Fibroblast of skin of scalp (primary cell): ENCODE measurements at regions not wholly inside any gene's neighbourhood (a gene's known extent, or its start where the extent isn't known, plus 50 kb on each side); places are given as distances from the start of the nearest gene placed in this dataset.
A peak's percentile ranks its signal among the peaks of the same experiment; 100 is the strongest.
"Not testable (repeated sequence)": the region's sequence is repeated elsewhere in the genome, so short reads cannot be mapped to it uniquely, and the experiment has no call there.

ENCODE experiments used
- DNase-seq: peaks from one replicate; pipeline ENCODE4 v3.0.0-alpha.2; 2013

DNA sequence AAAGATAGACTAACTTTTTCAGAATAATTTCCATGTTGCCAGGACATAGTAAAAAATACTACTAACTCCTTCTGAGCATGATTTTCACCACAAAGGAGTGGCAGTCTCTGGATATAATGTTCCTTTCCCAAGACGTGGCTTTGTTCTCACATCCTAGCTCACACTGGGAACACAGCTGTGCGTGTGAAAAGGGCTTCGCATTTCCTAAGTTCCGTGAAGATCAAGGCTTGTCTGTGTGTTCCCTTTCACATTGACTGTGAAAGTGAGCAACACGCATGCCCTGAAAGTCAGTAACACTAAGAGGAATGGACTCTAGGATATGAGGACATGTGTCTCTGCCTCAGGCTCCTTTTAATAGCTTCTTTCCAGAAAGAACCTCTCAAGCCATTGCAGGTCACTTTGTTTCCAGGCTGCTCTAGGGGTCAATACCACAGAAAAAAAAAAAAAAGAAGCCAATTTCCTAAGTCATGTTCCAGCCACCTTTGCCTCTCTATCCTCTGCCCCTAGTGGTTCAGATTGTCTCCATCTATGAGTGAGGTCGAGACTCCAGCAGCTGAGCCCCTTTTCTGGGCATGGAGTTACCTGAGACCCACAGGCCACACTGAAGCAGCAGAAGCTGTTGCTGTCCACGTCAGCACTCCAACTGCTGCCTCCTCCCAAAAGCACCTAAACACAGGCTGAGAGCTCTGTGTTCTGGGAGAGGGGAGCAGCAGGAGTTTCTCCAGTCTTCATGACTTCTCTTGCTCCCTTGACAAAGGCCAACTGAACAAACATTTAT, 355.9 kb downstream of the RSL24D1 start:
- no peak for DNase-seq

- no peak for DNase-seq
These were observed 357.4 kb downstream of the RSL24D1 start for GRCh38 chr15:54839379-54839778.

DNA sequence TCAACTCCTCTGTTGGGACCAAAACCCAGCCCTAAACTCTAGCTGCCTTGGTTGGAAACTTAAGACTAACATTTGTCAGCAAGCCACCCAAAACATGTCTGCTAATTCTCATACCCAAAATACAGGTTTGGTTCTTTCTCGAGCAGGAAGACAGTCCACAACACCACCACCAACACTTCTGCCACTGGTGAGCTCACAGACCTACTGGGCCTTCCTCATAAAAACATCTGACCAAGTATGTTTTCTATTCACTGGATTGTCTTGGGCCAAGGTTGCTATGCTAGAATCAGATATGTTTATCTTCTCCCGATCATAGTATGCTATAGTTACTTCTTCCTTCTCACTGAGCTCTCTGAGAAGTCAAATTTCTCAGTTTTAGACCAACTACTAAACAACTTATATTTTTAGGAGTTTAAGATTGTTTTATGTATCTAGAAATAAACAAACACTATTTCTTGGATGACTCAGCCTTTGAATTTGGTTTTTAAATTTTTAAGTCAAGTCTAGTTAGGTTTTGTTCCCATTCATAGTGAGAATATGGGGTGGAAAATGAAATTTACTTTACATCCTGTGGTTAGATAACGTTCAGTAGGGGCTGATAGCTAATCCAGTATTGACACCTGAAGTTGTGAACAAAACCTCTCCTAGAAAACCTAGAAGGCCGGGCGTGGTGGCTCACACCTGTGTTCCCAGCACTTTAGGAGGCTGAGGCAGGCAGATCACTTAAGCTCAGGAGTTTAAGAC, 360.5 kb downstream of the RSL24D1 start:
- DNase-seq: no peak

- DNase-seq: no peak
These were observed 366.9 kb downstream of the RSL24D1 start for GRCh38 chr15:54829821-54830220.

DNA sequence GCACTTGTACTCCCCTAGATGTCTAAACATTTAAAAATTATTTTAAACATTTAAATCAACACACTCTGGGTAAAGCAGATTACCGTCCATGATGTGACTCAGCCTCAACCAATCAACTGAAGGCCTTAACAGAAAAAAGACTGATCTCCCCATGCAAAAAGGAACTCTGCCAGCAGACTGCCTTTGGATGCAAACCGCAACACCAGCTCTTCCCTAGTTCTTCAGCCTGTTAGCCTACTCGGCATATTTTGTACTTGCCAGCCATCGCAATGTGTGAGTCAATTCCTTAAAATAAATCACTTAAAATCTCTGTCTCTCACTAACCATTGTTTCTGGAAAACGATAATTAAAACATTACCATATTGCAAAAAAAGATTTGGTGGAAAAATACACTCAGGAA, 375.9 kb downstream of the RSL24D1 start:
- DNase-seq: no peak

- DNase-seq: no peak
These were observed 376.6 kb downstream of the RSL24D1 start for GRCh38 chr15:54820098-54820497.

GRCh38 chr15:54816401-54816800, 380.3 kb downstream of the RSL24D1 start:
- no peak for DNase-seq

DNA sequence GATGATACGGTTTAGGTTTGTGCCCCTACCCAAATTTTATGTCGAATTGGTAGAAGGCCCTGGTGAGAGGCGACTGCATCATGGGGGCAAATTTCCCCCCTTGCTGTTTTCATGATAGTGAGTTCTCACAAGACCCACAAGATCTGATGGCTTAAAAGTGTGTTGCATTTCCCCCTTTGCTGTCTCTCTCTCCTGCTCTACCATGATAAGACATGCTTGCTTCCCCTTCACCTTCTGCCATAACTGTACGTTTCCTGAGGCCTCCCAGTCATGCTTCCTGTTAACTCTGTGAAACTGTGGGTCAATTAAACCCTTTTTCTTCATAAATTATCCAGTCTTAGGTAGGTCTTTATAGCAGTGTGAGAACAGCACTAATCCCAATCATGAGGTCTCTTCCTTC, 381.2 kb downstream of the RSL24D1 start:
- DNase-seq: no peak

DNA sequence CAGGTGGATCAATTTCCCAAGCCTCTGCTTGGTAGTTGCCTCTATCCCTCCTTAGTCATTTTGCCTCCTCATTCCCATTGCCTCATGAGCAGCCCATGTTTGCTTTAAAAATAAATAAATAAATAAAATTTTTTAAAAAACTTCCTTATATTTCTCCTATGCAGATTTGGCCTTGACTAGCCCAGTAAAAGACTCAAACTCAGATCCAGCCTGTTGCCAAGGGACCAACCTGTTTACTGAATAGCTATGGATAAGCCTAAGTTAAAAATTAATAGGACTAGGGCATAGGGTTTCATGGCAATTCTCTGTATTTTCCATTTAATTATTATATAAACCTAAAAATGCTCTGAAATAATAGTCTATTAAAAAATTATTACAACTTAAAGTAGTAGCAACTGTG, 384.4 kb downstream of the RSL24D1 start:
- no peak for DNase-seq

- no peak for DNase-seq
These were observed 386.2 kb downstream of the RSL24D1 start for GRCh38 chr15:54810496-54810895.

DNA sequence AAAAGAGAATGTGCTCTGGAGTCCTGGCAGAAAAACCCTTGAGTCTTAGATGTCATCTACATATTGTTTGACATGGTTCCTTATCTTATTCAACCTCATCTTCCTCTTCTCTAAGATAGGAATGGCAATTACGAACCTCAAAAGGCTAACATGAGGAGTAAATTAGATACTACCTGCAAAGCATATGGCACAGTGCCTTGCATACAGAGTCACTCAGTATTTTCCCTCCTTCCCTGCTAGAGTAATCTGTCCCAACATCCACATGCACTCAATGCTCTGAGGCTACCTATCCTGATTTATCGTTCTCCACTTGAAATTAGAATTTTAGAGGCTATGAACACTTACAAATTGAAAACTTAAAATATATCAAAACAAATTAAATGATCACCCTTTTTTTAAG, 386.7 kb downstream of the RSL24D1 start:
- DNase-seq: no peak

- DNase-seq: no peak
These were observed 388.4 kb downstream of the RSL24D1 start for GRCh38 chr15:54808321-54808720.

DNA sequence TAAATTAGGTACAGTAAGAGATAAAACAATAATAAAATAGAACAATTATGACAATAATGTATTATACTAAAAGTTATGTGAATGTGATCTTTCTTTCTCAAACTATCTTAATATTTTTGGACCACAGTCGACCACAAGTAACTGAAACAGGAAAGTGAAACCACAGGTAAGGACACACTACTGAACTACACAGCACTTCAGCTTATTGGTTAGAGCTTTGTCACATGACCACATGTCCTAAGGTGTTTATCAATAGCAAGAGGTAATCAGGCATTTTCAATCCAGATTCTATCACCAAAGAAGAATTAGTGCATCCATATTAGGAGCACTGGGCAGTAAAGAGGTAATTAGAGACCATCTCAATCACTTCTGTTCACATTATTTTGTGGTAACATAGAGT, 392.8 kb downstream of the RSL24D1 start:
- no peak for DNase-seq

DNA sequence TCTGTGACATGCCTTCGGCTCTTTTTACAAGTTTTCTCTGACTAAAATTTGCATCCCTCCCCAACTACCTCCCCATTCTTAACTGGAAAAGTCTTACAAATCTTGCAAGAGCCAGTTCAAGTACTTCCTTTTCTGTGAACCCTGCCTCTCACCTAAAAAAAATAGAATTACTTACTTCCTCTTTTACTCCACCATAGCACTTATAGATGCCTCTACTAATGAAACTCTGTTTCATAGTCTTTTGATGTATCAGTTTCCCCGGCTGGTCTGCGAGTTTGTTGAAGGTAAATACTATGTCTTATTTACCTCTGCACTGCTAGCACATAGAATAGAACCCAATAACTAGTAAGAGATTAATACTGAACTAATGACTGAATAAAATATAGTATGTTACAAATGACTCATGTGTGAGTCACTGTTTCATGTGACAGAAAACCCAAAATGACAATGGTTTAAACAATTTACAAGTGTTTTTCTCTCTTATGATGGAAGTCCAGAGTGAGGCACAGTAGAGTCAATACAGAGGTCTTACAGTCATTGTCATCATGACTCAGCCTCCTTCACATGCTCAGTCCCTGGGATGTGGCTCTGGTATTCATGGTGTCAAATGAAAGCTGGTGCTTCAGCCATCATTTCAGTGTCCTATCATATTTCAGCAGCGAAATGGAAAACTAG, 393.5 kb downstream of the RSL24D1 start:
- DNase-seq: peak; percentile 47

- no peak for DNase-seq
These were observed 404.2 kb downstream of the RSL24D1 start for GRCh38 chr15:54792526-54792925.

- no peak for DNase-seq
These were observed 406.0 kb downstream of the RSL24D1 start for GRCh38 chr15:54790693-54791092.

GRCh38 chr15:54789376-54789775, 407.4 kb downstream of the RSL24D1 start:
- no peak for DNase-seq

- DNase-seq: not testable (repeated sequence)
These were observed 415.5 kb downstream of the RSL24D1 start for GRCh38 chr15:54781220-54781619.

DNA sequence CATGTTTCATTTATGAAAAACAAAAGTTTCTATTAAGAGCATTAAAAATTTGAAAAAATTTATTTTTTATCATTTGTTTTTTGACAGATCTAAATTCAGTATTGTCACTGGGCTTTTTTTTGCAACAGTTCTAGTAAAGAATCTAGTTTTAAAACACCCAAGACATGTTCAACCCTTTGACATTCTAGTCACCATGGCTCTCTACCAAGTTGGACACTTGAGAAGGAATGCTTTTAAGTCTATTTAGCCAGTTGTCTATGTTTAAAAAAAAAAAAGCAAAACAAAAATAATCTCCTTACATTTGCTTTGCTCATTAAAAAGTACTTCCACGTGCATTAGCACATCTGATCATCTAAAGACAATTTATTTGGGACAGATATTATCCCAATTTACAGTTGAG, 417.5 kb downstream of the RSL24D1 start:
- DNase-seq: no peak

DNA sequence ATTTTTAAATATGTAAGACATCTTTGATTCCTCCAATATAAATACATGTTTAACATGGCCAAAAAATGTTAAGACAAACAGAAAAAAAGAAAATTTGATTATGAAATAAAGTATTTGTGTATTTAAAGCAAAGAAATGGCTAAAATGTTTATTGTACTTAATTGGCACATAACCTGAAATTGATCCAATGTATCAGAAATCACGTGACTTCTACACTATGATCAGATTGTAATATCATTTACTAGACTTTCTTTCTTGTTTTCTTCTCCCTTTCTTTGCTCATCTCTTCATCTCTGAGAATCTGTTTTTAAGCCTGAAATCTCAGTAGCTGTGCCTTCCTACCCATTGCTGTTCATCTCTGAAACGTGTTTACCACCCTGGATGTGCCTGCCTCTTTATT, 420.3 kb downstream of the RSL24D1 start:
- DNase-seq: no peak

DNA sequence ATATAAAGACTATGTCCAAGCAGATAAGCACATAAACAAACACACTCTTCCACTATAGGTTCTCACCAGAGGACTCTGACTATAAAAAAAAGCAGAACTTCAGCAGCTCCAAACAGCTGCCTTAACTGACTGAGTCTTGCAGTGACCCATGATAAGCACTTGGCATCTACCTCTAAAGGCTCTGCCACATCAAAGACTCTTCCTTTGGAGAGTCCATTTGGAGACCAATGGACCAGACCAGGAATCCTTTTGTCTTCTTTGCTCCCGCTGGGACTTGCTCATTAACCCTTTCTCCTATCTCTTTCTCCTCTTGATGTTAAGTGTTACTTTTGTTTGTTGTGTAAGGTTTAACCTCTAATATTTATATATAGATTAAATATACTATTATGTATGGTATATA, 424.1 kb downstream of the RSL24D1 start:
- DNase-seq: no peak

DNA sequence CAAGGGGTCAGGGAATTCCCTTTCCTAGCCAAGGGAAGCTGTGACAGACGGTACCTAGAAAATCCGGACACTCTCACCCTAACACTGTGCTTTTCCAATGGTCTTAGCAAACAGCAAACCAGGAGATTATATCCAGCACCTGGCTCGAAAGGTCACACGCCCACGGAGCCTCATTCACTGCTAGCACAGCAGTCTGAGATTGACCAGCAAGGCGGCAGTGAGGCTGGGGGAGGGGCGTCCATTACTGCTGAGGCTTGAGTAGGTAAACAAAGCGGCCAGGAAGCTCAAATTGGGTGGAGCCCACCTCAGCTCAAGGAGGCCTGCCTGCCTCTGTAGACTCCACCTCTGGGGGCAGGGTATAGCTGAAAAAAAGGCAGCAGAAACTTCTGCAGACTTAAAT, 447.3 kb downstream of the RSL24D1 start:
- DNase-seq: not testable (repeated sequence)

GRCh38 chr15:54722342-54722986, 474.3 kb downstream of the RSL24D1 start:
- DNase-seq: no peak
